ENCODE measurements at regions not wholly inside any gene's neighbourhood (a gene's known extent, or its start where the extent isn't known, plus 50 kb on each side); places are given as distances from the start of the nearest gene placed in this dataset.

DNA sequence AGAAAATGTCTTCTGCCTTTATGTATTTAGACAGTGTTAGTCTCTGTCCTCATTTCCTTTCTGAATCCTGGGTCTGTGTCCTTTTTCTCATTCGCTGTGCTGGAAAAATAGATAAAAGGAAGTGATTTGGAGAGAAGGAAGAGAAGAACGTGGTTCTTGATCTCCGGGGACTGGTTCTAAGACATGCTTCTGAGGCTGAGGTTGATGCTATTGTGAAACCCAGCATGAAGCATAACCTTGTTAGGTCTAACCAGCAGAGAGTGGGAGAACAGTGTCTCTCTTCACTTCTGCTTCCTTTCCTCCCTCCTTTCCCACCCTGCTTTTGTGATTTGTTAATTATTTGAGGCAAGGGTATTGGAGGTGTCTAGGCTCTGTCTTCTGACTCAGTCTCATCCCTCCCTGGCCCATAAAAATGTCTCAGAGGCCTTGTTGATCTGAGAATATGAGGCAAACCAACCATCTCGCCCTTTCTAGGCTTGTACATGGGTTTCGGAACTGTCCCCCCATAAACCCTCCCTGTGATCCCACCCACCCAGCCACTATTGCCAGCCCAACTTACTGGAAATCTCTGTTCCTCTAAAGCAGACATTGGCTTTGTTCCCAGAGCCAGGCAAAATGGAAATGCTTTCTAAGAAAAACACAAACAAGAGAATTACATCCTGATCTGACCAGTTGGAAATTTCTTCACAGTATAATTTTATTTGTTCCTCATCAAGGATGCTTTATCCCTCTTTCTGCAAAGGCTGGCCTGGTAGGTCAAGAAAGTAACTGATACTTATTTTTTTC, 360.6 kb upstream of the TNP1 start:
- peaks cover 14 to 24% (median 23%) of the 10 kb centered on the region in 3 donors for H3K9me3 ChIP-seq (ENCODE audit: control extremely low read depth in 1 of 3, control insufficient read depth in 2 of 3, insufficient read depth in 1 of 3, low read length in 2 of 3)
- H3K9me3 Mint-ChIP-seq (ENCODE audit: insufficient read depth), result peaks cover 3% of the 10 kb centered on the region
- TF ChIP-seq, protein P1, sequence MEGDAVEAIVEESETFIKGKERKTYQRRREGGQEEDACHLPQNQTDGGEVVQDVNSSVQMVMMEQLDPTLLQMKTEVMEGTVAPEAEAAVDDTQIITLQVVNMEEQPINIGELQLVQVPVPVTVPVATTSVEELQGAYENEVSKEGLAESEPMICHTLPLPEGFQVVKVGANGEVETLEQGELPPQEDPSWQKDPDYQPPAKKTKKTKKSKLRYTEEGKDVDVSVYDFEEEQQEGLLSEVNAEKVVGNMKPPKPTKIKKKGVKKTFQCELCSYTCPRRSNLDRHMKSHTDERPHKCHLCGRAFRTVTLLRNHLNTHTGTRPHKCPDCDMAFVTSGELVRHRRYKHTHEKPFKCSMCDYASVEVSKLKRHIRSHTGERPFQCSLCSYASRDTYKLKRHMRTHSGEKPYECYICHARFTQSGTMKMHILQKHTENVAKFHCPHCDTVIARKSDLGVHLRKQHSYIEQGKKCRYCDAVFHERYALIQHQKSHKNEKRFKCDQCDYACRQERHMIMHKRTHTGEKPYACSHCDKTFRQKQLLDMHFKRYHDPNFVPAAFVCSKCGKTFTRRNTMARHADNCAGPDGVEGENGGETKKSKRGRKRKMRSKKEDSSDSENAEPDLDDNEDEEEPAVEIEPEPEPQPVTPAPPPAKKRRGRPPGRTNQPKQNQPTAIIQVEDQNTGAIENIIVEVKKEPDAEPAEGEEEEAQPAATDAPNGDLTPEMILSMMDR (IDR thresholded peaks at IDR 0.05), result no peak
- TF ChIP-seq EZH2 (IDR thresholded peaks at IDR 0.05; ENCODE audit: borderline replicate concordance, insufficient read depth, low read depth, low read length, poor library complexity, severe bottlenecking), result no peak
- DNase-seq, result no peak
- H3K27me3 ChIP-seq (replicated peaks in 1 of 4; ENCODE audit: control extremely low read depth in 1 of 4, control insufficient read depth in 3 of 4, insufficient read depth in 4 of 4, low read length in 3 of 4), result peaks cover 4 to 36% (median 19%) of the 10 kb centered on the region in 4 experiments
- H3K4me3 Mint-ChIP-seq, result no peak overlapping the region
- no peak overlapping the region for H3K9ac ChIP-seq (ENCODE audit: low read length)
- WGBS (ENCODE audit: insufficient coverage), result 67% methylated on average over 4 of the region's 5 CpGs
- peaks cover 47% of the 10 kb centered on the region for H3K27me3 Mint-ChIP-seq
- ATAC-seq (ENCODE audit: low read depth), result no peak
- peaks cover 20% of the 10 kb centered on the region for H3K4me1 Mint-ChIP-seq
- H3K27ac ChIP-seq (ENCODE audit: low read length in 2 of 2), result no peak overlapping the region
- no peak overlapping the region for H2AFZ ChIP-seq (ENCODE audit: insufficient read depth, low read depth, low read length, poor library complexity, severe bottlenecking)
- no peaks in the 10 kb centered on the region for H3K36me3 ChIP-seq (replicated peaks in 1 of 2; ENCODE audit: control extremely low read depth in 1 of 2, control insufficient read depth in 1 of 2, extremely low read depth in 1 of 2, insufficient read depth in 2 of 2, low read length in 1 of 2)
- no peaks in the 10 kb centered on the region for H4K20me1 ChIP-seq (ENCODE audit: control insufficient read depth, insufficient read depth, low read length, poor library complexity, severe bottlenecking)
- no peaks in the 10 kb centered on the region for H3K79me2 ChIP-seq (ENCODE audit: control insufficient read depth, insufficient read depth, low read length)
- POLR2A ChIA-PET, result no interaction called here
- no peak overlapping the region for H3K27ac Mint-ChIP-seq
- no peak overlapping the region for H3K4me2 ChIP-seq (replicated peaks; ENCODE audit: low read depth, low read length, poor library complexity, severe bottlenecking)
- CTCF ChIA-PET, result no interaction called here
- H3K4me1 ChIP-seq (ENCODE audit: control insufficient read depth in 2 of 2, insufficient read depth in 2 of 2, low read length in 2 of 2), result peaks cover 15 to 20% of the 10 kb centered on the region in 2 donors
- intact Hi-C loops (cut with micrococcal nuclease), result no loop called here
- H3K4me3 ChIP-seq (ENCODE audit: control extremely low read depth in 1 of 5, extremely low read depth in 1 of 5, insufficient read depth in 1 of 5, low read depth in 2 of 5, low read length in 4 of 5), result no peak overlapping the region

DNA sequence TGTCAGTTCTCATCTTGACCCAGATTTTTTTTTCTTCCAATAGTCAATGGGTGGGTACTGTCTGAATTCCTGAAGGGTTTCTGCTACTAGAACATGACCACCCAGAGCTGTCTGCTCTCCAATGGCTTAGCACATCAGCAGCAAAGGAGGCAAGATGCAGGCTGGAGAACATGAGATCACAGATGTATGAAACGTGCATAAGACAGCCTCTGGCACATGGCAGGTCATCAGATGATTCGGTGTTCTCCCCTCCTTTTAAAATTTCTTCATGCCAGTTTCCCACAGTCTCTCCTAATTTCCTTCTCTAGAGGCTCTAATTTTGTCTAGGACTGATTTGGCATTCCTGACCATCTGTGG, 359.3 kb upstream of the TNP1 start:
- H3K4me1 Mint-ChIP-seq, result peaks cover 20% of the 10 kb centered on the region
- H3K9me3 Mint-ChIP-seq (ENCODE audit: insufficient read depth), result peaks cover 3% of the 10 kb centered on the region
- Histone ChIP-seq H3K4me3 (ENCODE audit: control extremely low read depth in 1 of 5, extremely low read depth in 1 of 5, insufficient read depth in 1 of 5, low read depth in 2 of 5, low read length in 4 of 5) (no peak overlapping the region), H3K27me3 (replicated peaks in 1 of 4; ENCODE audit: control extremely low read depth in 1 of 4, control insufficient read depth in 3 of 4, insufficient read depth in 4 of 4, low read length in 3 of 4) (peaks cover 4 to 30% (median 17%) of the 10 kb centered on the region in 4 experiments), H3K79me2 (ENCODE audit: control insufficient read depth, insufficient read depth, low read length) (no peaks in the 10 kb centered on the region), H3K4me2 (replicated peaks; ENCODE audit: low read depth, low read length, poor library complexity, severe bottlenecking) (no peak overlapping the region), H3K4me1 (ENCODE audit: control insufficient read depth in 2 of 2, insufficient read depth in 2 of 2, low read length in 2 of 2) (peaks cover 12 to 20% of the 10 kb centered on the region in 2 donors), H3K36me3 (replicated peaks in 1 of 2; ENCODE audit: control extremely low read depth in 1 of 2, control insufficient read depth in 1 of 2, extremely low read depth in 1 of 2, insufficient read depth in 2 of 2, low read length in 1 of 2) (no peaks in the 10 kb centered on the region), H2AFZ (ENCODE audit: insufficient read depth, low read depth, low read length, poor library complexity, severe bottlenecking) (no peak overlapping the region), H3K9me3 (ENCODE audit: control extremely low read depth in 1 of 3, control insufficient read depth in 2 of 3, insufficient read depth in 1 of 3, low read length in 2 of 3) (peaks cover 7 to 23% (median 19%) of the 10 kb centered on the region in 3 donors), H4K20me1 (ENCODE audit: control insufficient read depth, insufficient read depth, low read length, poor library complexity, severe bottlenecking) (no peaks in the 10 kb centered on the region), H3K9ac (ENCODE audit: low read length) (no peak overlapping the region), H3K27ac (ENCODE audit: low read length in 2 of 2) (no peak overlapping the region)
- ChIA-PET POLR2A (no interaction called here), CTCF (no interaction called here)
- no peak for ATAC-seq (ENCODE audit: low read depth)
- TF ChIP-seq EZH2 (IDR thresholded peaks at IDR 0.05; ENCODE audit: borderline replicate concordance, insufficient read depth, low read depth, low read length, poor library complexity, severe bottlenecking), result no peak
- TF ChIP-seq, protein P1 (IDR thresholded peaks at IDR 0.05), result no peak
- peaks cover 54% of the 10 kb centered on the region for H3K27me3 Mint-ChIP-seq
- DNase-seq, result no peak
- intact Hi-C loops (cut with micrococcal nuclease), result no loop called here
- no peak overlapping the region for H3K27ac Mint-ChIP-seq
- no peak overlapping the region for H3K4me3 Mint-ChIP-seq
- 59% methylated on average over 2 of the region's 2 CpGs for WGBS (ENCODE audit: insufficient coverage)
